H1 (cell line): ENCODE measurements at regions not wholly inside any gene's neighbourhood (a gene's known extent, or its start where the extent isn't known, plus 50 kb on each side); places are given as distances from the start of the nearest gene placed in this dataset.

Experiments used
- CTCF ChIA-PET: fragments of 300-600 bp; sonication (Branson Sonifier 250); formaldehyde crosslinking; loops from one replicate; lab custom pipeline; 2021; ENCODE audit not compliant: partially characterized antibody; lab: Charles Lee
- POLR2A ChIA-PET: fragments of 300-600 bp; sonication (Branson Sonifier 250); formaldehyde crosslinking; loops from one replicate; lab custom pipeline; 2021; ENCODE audit warnings: inconsistent platforms; ENCODE audit not compliant: partially characterized antibody; lab: Charles Lee
- DNase-seq, 2 experiments: peaks; one replicate each; pipeline versions ENCODE4 v3.0.0 to v3.0.0-alpha.2; 2010 to 2022; ENCODE audit warnings: low spot score in 2 of 2, low read depth in 1 of 2, mixed read lengths in 1 of 2
- FAIRE-seq: peaks from 2 replicates; lab custom pipeline; 2011; peaks lifted over from hg19 to GRCh38; lab: Jason Lieb, UNC
- H2AFZ ChIP-seq: 2 replicates; pipeline ENCODE4 v1.8.1; 2012; ENCODE audit warnings: low read length, inconsistent platforms
- H2AK5ac ChIP-seq: 2 replicates; pipeline ENCODE4 v1.6.1; 2013; ENCODE audit warnings: low read depth, low read length
- H2BK120ac ChIP-seq: replicated peaks from 2 replicates; pipeline ENCODE3; 2013; ENCODE audit warnings: low read depth, low read length, inconsistent platforms
- H2BK12ac ChIP-seq: 2 replicates; pipeline ENCODE4 v1.6.1; 2013; ENCODE audit warnings: low read depth, low read length
- H2BK15ac ChIP-seq: 2 replicates; pipeline ENCODE4 v1.6.1; 2013; ENCODE audit warnings: low read length
- H2BK20ac ChIP-seq: 2 replicates; pipeline ENCODE4 v1.6.1; 2013; ENCODE audit warnings: low read length
- H2BK5ac ChIP-seq: 2 replicates; pipeline ENCODE4 v1.6.1; 2013; ENCODE audit warnings: low read depth, low read length
- H3K14ac ChIP-seq: 2 replicates; pipeline ENCODE4 v1.6.1; 2013; ENCODE audit warnings: inconsistent platforms; ENCODE audit not compliant: insufficient read length
- H3K18ac ChIP-seq: 2 replicates; pipeline ENCODE4 v1.6.1; 2013; ENCODE audit warnings: low read length; ENCODE audit errors: extremely low read depth
- H3K23ac ChIP-seq: 2 replicates; pipeline ENCODE4 v1.6.1; 2013; ENCODE audit warnings: inconsistent platforms; ENCODE audit not compliant: insufficient read length
- H3K23me2 ChIP-seq: 2 replicates; pipeline ENCODE4 v1.6.1; 2013; ENCODE audit warnings: low read depth, low read length
- H3K27ac ChIP-seq: 2 replicates; pipeline ENCODE4 v1.6.1; 2011; ENCODE audit warnings: low read depth, low read length, inconsistent platforms
- H3K27me3 ChIP-seq, 4 experiments: replicated peaks in 1 of 4; 1 replicate in 1 of 4; 2 replicates in 3 of 4; pipeline versions ENCODE4 v1.6.1 to v1.8.1; 2011 to 2013; ENCODE audit warnings: low read length in 3 of 4, mild to moderate bottlenecking in 3 of 4, inconsistent platforms in 2 of 4, mixed read lengths in 2 of 4, moderate library complexity in 1 of 4; ENCODE audit not compliant: control insufficient read depth in 3 of 4, insufficient read depth in 3 of 4; ENCODE audit errors: extremely low read depth in 1 of 4
- H3K36me3 ChIP-seq, 4 experiments: 2 replicates each; pipeline versions ENCODE4 v1.6.1 to v1.8.1; 2011 to 2013; ENCODE audit warnings: mild to moderate bottlenecking in 4 of 4, low read length in 3 of 4, moderate library complexity in 2 of 4, control low read depth in 1 of 4, inconsistent platforms in 1 of 4; ENCODE audit not compliant: insufficient read depth in 4 of 4, control insufficient read depth in 2 of 4
- H3K4ac ChIP-seq: replicated peaks from 2 replicates; pipeline ENCODE3; 2013; ENCODE audit warnings: low read length, low read depth, mixed read lengths, inconsistent platforms; ENCODE audit not compliant: insufficient read length
- H3K4me1 ChIP-seq, 4 experiments: replicated peaks in 1 of 4; 1 replicate in 1 of 4; 2 replicates in 3 of 4; pipeline versions ENCODE4 v1.6.1 to v1.8.1; 2011 to 2013; ENCODE audit warnings: low read length in 3 of 4, inconsistent platforms in 2 of 4, mixed read lengths in 1 of 4; ENCODE audit not compliant: insufficient read depth in 4 of 4, control insufficient read depth in 3 of 4
- H3K4me2 ChIP-seq, 2 experiments: 2 replicates each; pipeline versions ENCODE4 v1.6.1 to v1.8.1; 2011 to 2013; ENCODE audit warnings: low read depth in 2 of 2, low read length in 2 of 2, control low read depth in 1 of 2, inconsistent platforms in 1 of 2, mild to moderate bottlenecking in 1 of 2; ENCODE audit not compliant: insufficient read depth in 1 of 2
- H3K4me3 ChIP-seq, 4 experiments: fragments of 200-600, 300-600 bp in 1 of 4; sonication (generic), shearing (Covaris generic), sonication (Bioruptor Twin) in 1 of 4; 2 replicates each; pipeline versions ENCODE4 v1.5.1 to v1.8.1; 2011 to 2016; ENCODE audit warnings: low read length in 4 of 4, low read depth in 3 of 4, control low read depth in 2 of 4, inconsistent platforms in 2 of 4, mild to moderate bottlenecking in 2 of 4, mixed read lengths in 1 of 4, moderate library complexity in 1 of 4; ENCODE audit not compliant: insufficient read depth in 2 of 4; ENCODE audit errors: extremely low read depth in 1 of 4
- H3K56ac ChIP-seq: replicated peaks from 2 replicates; pipeline ENCODE3; 2013; ENCODE audit warnings: low read depth, mild to moderate bottlenecking, mixed read lengths, low read length, inconsistent platforms; ENCODE audit not compliant: insufficient read length
- H3K79me1 ChIP-seq: 2 replicates; pipeline ENCODE4 v1.6.1; 2013; ENCODE audit warnings: low read depth, low read length, control low read depth
- H3K79me2 ChIP-seq, 2 experiments: 2 replicates each; pipeline versions ENCODE4 v1.6.1 to v1.8.1; 2012 to 2013; ENCODE audit warnings: low read length in 2 of 2, mild to moderate bottlenecking in 2 of 2, inconsistent platforms in 1 of 2; ENCODE audit not compliant: insufficient read depth in 2 of 2, control insufficient read depth in 1 of 2
- H3K9ac ChIP-seq, 4 experiments: replicated peaks in 1 of 4; 1 replicate in 1 of 4; 2 replicates in 3 of 4; pipeline versions ENCODE4 v1.6.1 to v1.8.1; 2011 to 2013; ENCODE audit warnings: low read depth in 3 of 4, low read length in 3 of 4, control low read depth in 2 of 4, mild to moderate bottlenecking in 2 of 4, moderate library complexity in 2 of 4, inconsistent platforms in 1 of 4; ENCODE audit errors: extremely low read depth in 1 of 4
- H3K9me3 ChIP-seq, 2 experiments: 2 replicates each; pipeline versions ENCODE4 v1.6.1 to v1.8.1; 2012 to 2013; ENCODE audit warnings: mild to moderate bottlenecking in 2 of 2, moderate library complexity in 2 of 2, control low read depth in 1 of 2, inconsistent platforms in 1 of 2, low read depth in 1 of 2, low read length in 1 of 2, mixed read lengths in 1 of 2; ENCODE audit not compliant: insufficient read depth in 2 of 2
- H4K20me1 ChIP-seq, 2 experiments: replicated peaks in 1 of 2; 2 replicates each; pipeline versions ENCODE3 to v1.8.1; 2011 to 2013; ENCODE audit warnings: inconsistent platforms in 2 of 2, low read length in 2 of 2, mild to moderate bottlenecking in 1 of 2; ENCODE audit not compliant: insufficient read depth in 2 of 2, control insufficient read depth in 1 of 2
- H4K5ac ChIP-seq: 2 replicates; pipeline ENCODE4 v1.6.1; 2013; ENCODE audit warnings: low read length, low read depth, mixed read lengths, inconsistent platforms; ENCODE audit not compliant: insufficient read length
- H4K8ac ChIP-seq: 2 replicates; pipeline ENCODE4 v1.8.0; 2013; ENCODE audit warnings: mild to moderate bottlenecking, moderate library complexity, low read length, inconsistent platforms; ENCODE audit not compliant: insufficient read depth; ENCODE audit errors: extremely low read depth
- H4K91ac ChIP-seq: replicated peaks from 2 replicates; pipeline ENCODE3; 2013; ENCODE audit warnings: low read length, mixed read lengths, inconsistent platforms; ENCODE audit not compliant: insufficient read length
- BRCA1 ChIP-seq: IDR thresholded peaks from 2 replicates; pipeline ENCODE4 v1.6.1; 2012; ENCODE audit warnings: low read depth, low read length, improper control_type of control experiment
- CBX8 ChIP-seq: fragments of 300-800, 300-1000 bp; sonication (generic); IDR thresholded peaks from 2 replicates; pipeline ENCODE4 v1.7.1; 2016; ENCODE audit warnings: low read depth, low read length, borderline replicate concordance
- GTF2F1 ChIP-seq: IDR thresholded peaks from 2 replicates; pipeline ENCODE4 v1.6.1; 2012; ENCODE audit warnings: low read depth, low read length, improper control_type of control experiment, borderline replicate concordance
- JUN ChIP-seq: IDR thresholded peaks from 2 replicates; pipeline ENCODE4 v1.6.1; 2011; ENCODE audit warnings: low read depth, mild to moderate bottlenecking, improper control_type of control experiment, low read length
- KDM5A ChIP-seq: fragments of 200-600 bp; IDR thresholded peaks from 2 replicates; pipeline ENCODE4 v1.7.1; 2012; ENCODE audit warnings: mild to moderate bottlenecking, low read length, inconsistent platforms, mixed read lengths
- NANOG ChIP-seq: IDR thresholded peaks from 2 replicates; pipeline ENCODE4 v1.6.1; 2011; ENCODE audit warnings: low read length, low read depth, mild to moderate bottlenecking, inconsistent platforms; ENCODE audit not compliant: insufficient read depth, poor library complexity, severe bottlenecking
- POU5F1 ChIP-seq: IDR thresholded peaks from 2 replicates; pipeline ENCODE4 v1.6.1; 2011; ENCODE audit warnings: low read depth, mild to moderate bottlenecking, low read length, moderate library complexity
- RXRA ChIP-seq: IDR thresholded peaks from 2 replicates; pipeline ENCODE4 v1.6.1; 2011; ENCODE audit warnings: low read depth, mild to moderate bottlenecking, low read length, moderate library complexity; ENCODE audit not compliant: insufficient read depth
- SIN3A ChIP-seq, 2 experiments: IDR thresholded peaks in 1 of 2; conservative IDR thresholded peaks in 1 of 2; 2 replicates each; pipeline ENCODE4 v1.6.1; 2011 to 2012; ENCODE audit warnings: low read length in 2 of 2, improper control_type of control experiment in 1 of 2, low read depth in 1 of 2, mild to moderate bottlenecking in 1 of 2
- SP4 ChIP-seq: IDR thresholded peaks from 2 replicates; pipeline ENCODE4 v1.6.1; 2012; ENCODE audit warnings: low read length, inconsistent platforms
- SRF ChIP-seq: IDR thresholded peaks from 2 replicates; pipeline ENCODE4 v1.6.1; 2011; ENCODE audit warnings: mild to moderate bottlenecking, low read depth, low read length, moderate library complexity
- TCF12 ChIP-seq: IDR thresholded peaks from 2 replicates; pipeline ENCODE4 v1.6.1; 2011; ENCODE audit warnings: low read depth, mild to moderate bottlenecking, low read length
- TEAD4 ChIP-seq: IDR thresholded peaks from 2 replicates; pipeline ENCODE4 v1.6.1; 2012; ENCODE audit warnings: low read depth, low read length, inconsistent platforms, mixed read lengths
- WGBS, 2 experiments: shearing (Covaris generic) in 1 of 2; methylation state at CpG; one replicate each; pipeline versions ENCODE4 v1.1.6 to v1.1.7; 2013 to 2015; ENCODE audit warnings: low lambda C conversion rate in 2 of 2, mixed read lengths in 2 of 2, inconsistent platforms in 1 of 2, low coverage in 1 of 2, missing lambda C conversion rate in 1 of 2; ENCODE audit not compliant: insufficient replicate concordance in 2 of 2, insufficient coverage in 1 of 2, insufficient read length in 1 of 2; ENCODE audit errors: extremely low coverage in 1 of 2, missing lambda C conversion rate in 1 of 2; 5-methylcytosine and 5-hydroxymethylcytosine counted together

DNA sequence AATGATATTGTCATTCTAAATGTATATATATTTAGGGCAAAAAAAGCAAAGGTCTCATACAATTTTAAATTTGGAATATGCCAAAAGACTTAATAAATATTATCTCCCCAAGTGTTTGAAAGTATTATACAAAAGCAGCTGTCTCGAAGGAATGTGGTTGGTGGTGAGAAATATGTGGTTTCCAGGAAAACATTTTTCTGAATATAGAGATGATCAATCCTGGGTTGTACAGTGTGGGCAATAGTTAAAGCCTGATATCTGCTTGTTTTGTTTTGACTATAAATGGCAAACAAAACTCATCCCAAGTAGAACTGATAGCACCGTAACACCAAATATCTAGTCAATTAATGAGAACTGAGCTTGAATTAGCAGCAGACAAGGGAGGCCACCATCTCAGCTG, 391.8 kb upstream of the CD180 start:
- H2BK20ac ChIP-seq, result no peak overlapping the region
- H3K14ac ChIP-seq, result no peak overlapping the region
- WGBS, 2 experiments, result 97% methylated on average over 2 of the region's 2 CpGs; no CpG with 5 or more reads in 1 of the 2 experiments
- H3K4ac ChIP-seq, result no peak overlapping the region
- no peaks in the 10 kb centered on the region for H3K79me2 ChIP-seq
- no peak overlapping the region for H3K4me2 ChIP-seq
- ChIA-PET CTCF (interaction anchor here (0.6 to 1.2 kb wide), 2 partner anchors 33 to 282 kb away, joined by 3 read pairs; no protein-coding TSS in a partner anchor), POLR2A (no interaction called here)
- H3K79me1 ChIP-seq, result no peaks in the 10 kb centered on the region
- H2BK12ac ChIP-seq, result no peak overlapping the region
- H4K5ac ChIP-seq, result no peak overlapping the region
- H4K91ac ChIP-seq, result no peak overlapping the region
- H2BK15ac ChIP-seq, result no peak overlapping the region
- H2AK5ac ChIP-seq, result no peak overlapping the region
- no peaks in the 10 kb centered on the region; the same call in 1 of the 2 replicates for H3K23me2 ChIP-seq
- H3K18ac ChIP-seq, result no peak overlapping the region
- no peak overlapping the region for H3K9ac ChIP-seq
- no peak overlapping the region for H3K56ac ChIP-seq
- no peaks in the 10 kb centered on the region for H3K27me3 ChIP-seq
- no peak overlapping the region for H4K8ac ChIP-seq
- FAIRE-seq, result no peak
- H3K4me3 ChIP-seq, result no peak overlapping the region
- H3K23ac ChIP-seq, result no peak overlapping the region
- H3K36me3 ChIP-seq, result no peaks in the 10 kb centered on the region
- no peak overlapping the region for H2AFZ ChIP-seq
- no peaks in the 10 kb centered on the region for H4K20me1 ChIP-seq
- no peaks in the 10 kb centered on the region for H3K9me3 ChIP-seq
- H2BK5ac ChIP-seq, result no peak overlapping the region
- no peak for DNase-seq
- no peaks in the 10 kb centered on the region for H3K4me1 ChIP-seq
- no peak for TF ChIP-seq JUN
- TF ChIP-seq BRCA1, result no peak
- no peak for TF ChIP-seq KDM5A
- TF ChIP-seq SIN3A (conservative IDR thresholded peaks at IDR 0.05 in 1 of 2, IDR thresholded peaks at IDR 0.05 in 1 of 2; ENCODE audit: low read depth in 1 of 2, low read length in 2 of 2), result no peak
- TF ChIP-seq CBX8, result no peak
- TF ChIP-seq RXRA, result no peak
- TF ChIP-seq SP4, result no peak
- TF ChIP-seq NANOG, result no peak
- no peak for TF ChIP-seq POU5F1
- TF ChIP-seq TCF12, result no peak
- no peak for TF ChIP-seq GTF2F1
- TF ChIP-seq TEAD4, result no peak
- no peak for TF ChIP-seq SRF
- no peak overlapping the region for H3K27ac ChIP-seq
- no peak overlapping the region for H2BK120ac ChIP-seq
